ENCODE measurements at regions not wholly inside any gene's neighbourhood (a gene's known extent, or its start where the extent isn't known, plus 50 kb on each side); places are given as distances from the start of the nearest gene placed in this dataset.
"Not testable (repeated sequence)": the region's sequence is repeated elsewhere in the genome, so short reads cannot be mapped to it uniquely, and the experiment has no call there.

- DNase-seq = not testable (repeated sequence)
Measured at GRCh38 chr1:149279512-149279911, 176.2 kb upstream of the NBPF9 start.

GRCh38 chr1:149284773-149285172 is 181.4 kb upstream of the NBPF9 start:
- not testable (repeated sequence) for DNase-seq

- DNase-seq = not testable (repeated sequence)
Measured at GRCh38 chr1:149285205-149285604, 181.9 kb upstream of the NBPF9 start.

- not testable (repeated sequence) for DNase-seq
Measured at GRCh38 chr1:149285638-149286037, 182.3 kb upstream of the NBPF9 start.

GRCh38 chr1:149288580-149288979 is 185.2 kb upstream of the NBPF9 start:
- not testable (repeated sequence) for DNase-seq

- DNase-seq = not testable (repeated sequence)
Measured at GRCh38 chr1:149300478-149301218, 174.2 kb upstream of the NBPF19 start.

- not testable (repeated sequence) for DNase-seq
Measured at GRCh38 chr1:149301282-149301681, 173.6 kb upstream of the NBPF19 start.

GRCh38 chr1:149304796-149305195 is 170.0 kb upstream of the NBPF19 start:
- DNase-seq = not testable (repeated sequence)

- DNase-seq = not testable (repeated sequence)
Measured at GRCh38 chr1:149307640-149308039, 167.2 kb upstream of the NBPF19 start.

- not testable (repeated sequence) for DNase-seq
Measured at GRCh38 chr1:149314921-149315320, 159.9 kb upstream of the NBPF19 start.

- not testable (repeated sequence) for DNase-seq
Measured at GRCh38 chr1:149320971-149321731, 153.7 kb upstream of the NBPF19 start.

- not testable (repeated sequence) for DNase-seq
Measured at GRCh38 chr1:149321732-149322016, 153.2 kb upstream of the NBPF19 start.

GRCh38 chr1:149330081-149330335 is 144.8 kb upstream of the NBPF19 start:
- not testable (repeated sequence) for DNase-seq

GRCh38 chr1:149336082-149336481 is 138.8 kb upstream of the NBPF19 start:
- not testable (repeated sequence) for DNase-seq

GRCh38 chr1:149338221-149338691 is 136.6 kb upstream of the NBPF19 start:
- DNase-seq = not testable (repeated sequence)

GRCh38 chr1:149338698-149339097 is 136.1 kb upstream of the NBPF19 start:
- DNase-seq = not testable (repeated sequence)

- not testable (repeated sequence) for DNase-seq
Measured at GRCh38 chr1:149349448-149349847, 125.4 kb upstream of the NBPF19 start.

GRCh38 chr1:149352205-149352604 is 122.6 kb upstream of the NBPF19 start:
- DNase-seq = not testable (repeated sequence)

GRCh38 chr1:149354579-149354978 is 120.3 kb upstream of the NBPF19 start:
- not testable (repeated sequence) for DNase-seq

- not testable (repeated sequence) for DNase-seq
Measured at GRCh38 chr1:149355748-149356147, 119.1 kb upstream of the NBPF19 start.

- DNase-seq = not testable (repeated sequence)
Measured at GRCh38 chr1:149356152-149356551, 118.7 kb upstream of the NBPF19 start.

GRCh38 chr1:149360351-149360750 is 114.5 kb upstream of the NBPF19 start:
- not testable (repeated sequence) for DNase-seq

- DNase-seq = not testable (repeated sequence)
Measured at GRCh38 chr1:149361310-149361709, 113.5 kb upstream of the NBPF19 start.
